Cardiac muscle cell (in vitro differentiated cells and primary cell): ENCODE measurements at regions not wholly inside any gene's neighbourhood (a gene's known extent, or its start where the extent isn't known, plus 50 kb on each side); places are given as distances from the start of the nearest gene placed in this dataset.
A peak's percentile ranks its signal among the peaks of the same experiment; 100 is the strongest.

Experiments
- DNase-seq, 2 donors: peaks; one replicate each; pipeline versions ENCODE4 v3.0.0 to v3.0.0-alpha.2; 2010 to 2017; ENCODE audit warnings: low read depth in 1 of 2, low spot score in 1 of 2
- H3K27ac ChIP-seq: fragments of 200-600 bp; sonication (generic); 2 replicates; pipeline ENCODE4 v1.5.1; 2016
- H3K27me3 ChIP-seq: fragments of 200-600 bp; sonication (generic); 2 replicates; pipeline ENCODE4 v1.6.0; 2016; ENCODE audit warnings: control low read depth
- H3K36me3 ChIP-seq: fragments of 200-600 bp; sonication (generic); 2 replicates; pipeline ENCODE4 v1.5.1; 2016; ENCODE audit warnings: control low read depth
- H3K4me1 ChIP-seq: fragments of 200-600 bp; sonication (generic); 2 replicates; pipeline ENCODE4 v1.8.1; 2017; ENCODE audit warnings: low read depth, mild to moderate bottlenecking, mixed run types
- H3K4me3 ChIP-seq: fragments of 200-600 bp; sonication (generic); 2 replicates; pipeline ENCODE4 v1.5.1; 2016; ENCODE audit warnings: mild to moderate bottlenecking
- H3K9me3 ChIP-seq: fragments of 200-600 bp; sonication (generic); 2 replicates; pipeline ENCODE4 v1.5.1; 2017; ENCODE audit warnings: low read depth, mild to moderate bottlenecking, control low read depth
- TF ChIP-seq, protein P1 (sequence below): IDR thresholded peaks from 2 replicates; pipeline ENCODE4 v1.5.1; 2012; ENCODE audit warnings: low read depth, mild to moderate bottlenecking, low read length

DNA sequence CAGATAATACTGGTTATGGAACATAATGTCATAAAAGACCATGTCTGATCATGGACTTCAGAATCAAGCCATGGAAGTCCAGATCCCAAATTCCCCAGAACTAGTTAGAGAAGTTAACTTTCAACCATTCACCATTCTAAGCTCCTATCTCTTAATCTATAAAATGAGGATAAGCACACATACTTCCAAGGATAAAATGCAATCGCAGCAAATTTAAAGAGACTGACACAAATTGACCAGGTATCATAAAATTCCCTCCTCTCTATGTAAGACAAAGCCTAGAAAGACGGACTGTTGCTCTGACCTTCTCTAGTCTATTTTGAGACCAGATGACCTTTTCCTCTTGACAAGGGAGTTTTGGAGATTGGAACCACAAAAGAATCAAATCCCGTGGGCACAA, 426.7 kb downstream of the PLPP3 start:
- TF ChIP-seq, protein P1, sequence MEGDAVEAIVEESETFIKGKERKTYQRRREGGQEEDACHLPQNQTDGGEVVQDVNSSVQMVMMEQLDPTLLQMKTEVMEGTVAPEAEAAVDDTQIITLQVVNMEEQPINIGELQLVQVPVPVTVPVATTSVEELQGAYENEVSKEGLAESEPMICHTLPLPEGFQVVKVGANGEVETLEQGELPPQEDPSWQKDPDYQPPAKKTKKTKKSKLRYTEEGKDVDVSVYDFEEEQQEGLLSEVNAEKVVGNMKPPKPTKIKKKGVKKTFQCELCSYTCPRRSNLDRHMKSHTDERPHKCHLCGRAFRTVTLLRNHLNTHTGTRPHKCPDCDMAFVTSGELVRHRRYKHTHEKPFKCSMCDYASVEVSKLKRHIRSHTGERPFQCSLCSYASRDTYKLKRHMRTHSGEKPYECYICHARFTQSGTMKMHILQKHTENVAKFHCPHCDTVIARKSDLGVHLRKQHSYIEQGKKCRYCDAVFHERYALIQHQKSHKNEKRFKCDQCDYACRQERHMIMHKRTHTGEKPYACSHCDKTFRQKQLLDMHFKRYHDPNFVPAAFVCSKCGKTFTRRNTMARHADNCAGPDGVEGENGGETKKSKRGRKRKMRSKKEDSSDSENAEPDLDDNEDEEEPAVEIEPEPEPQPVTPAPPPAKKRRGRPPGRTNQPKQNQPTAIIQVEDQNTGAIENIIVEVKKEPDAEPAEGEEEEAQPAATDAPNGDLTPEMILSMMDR, result no peak
- H3K27ac ChIP-seq, result no peak overlapping the region
- H3K36me3 ChIP-seq, result no peaks in the 10 kb centered on the region
- no peak for DNase-seq
- H3K4me1 ChIP-seq, result peaks cover 9% of the 10 kb centered on the region
- H3K4me3 ChIP-seq, result no peak overlapping the region
- no peaks in the 10 kb centered on the region for H3K9me3 ChIP-seq
- H3K27me3 ChIP-seq, result no peaks in the 10 kb centered on the region

DNA sequence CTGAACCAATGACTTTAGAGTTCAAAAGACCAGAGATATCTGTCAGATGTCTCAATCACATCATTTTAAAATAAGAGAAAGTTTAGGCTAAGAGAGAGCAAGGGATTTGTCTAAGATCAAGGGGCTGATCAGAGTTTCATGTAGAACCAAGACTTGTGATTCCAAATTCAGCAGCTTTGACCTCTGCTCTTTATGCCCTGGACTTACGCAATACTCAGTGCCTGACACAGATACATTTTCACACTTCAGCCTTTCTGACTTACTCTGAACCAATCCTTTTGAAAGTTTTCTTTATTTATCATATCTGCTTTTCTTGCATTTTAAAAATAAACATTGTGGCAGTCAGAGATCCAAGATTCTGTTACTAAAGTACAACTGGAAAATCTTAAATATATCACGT, 428.0 kb downstream of the PLPP3 start:
- DNase-seq, result no peak

DNA sequence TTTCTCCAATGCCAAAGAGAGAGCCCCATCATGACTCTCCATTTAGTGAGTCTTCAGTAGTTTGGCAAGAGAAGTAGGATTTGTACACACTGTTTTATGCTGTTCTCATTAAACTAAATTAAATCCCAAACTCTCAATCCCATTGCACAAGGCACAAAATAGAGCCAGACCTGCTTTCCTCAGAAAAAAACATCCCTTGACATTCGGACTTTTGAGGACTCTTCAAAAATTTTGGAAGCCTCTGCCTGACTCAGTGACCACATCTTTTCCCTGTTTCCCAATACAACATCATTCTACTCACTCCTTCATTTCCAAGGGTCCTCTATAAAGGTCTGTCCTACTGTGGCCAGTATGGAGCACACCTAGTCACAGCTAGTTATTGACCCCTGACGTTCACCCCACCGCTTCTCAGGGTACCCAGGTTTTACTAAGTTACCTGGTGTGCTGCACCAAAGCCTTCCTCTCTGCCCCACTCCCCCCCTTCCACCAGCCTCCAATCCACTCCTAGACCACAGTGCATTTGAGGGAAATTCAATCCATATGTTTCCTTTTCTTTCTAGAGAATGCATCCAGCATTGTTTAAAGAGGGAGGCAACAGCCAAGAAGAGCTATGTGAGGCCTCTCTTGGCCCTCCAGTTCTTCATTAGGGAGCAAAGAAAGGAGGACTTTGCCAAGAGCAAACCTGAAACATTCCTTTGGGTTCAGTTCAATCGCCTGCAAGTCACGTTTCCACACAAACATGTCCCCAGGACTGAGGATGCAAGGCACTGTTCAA, 428.7 kb downstream of the PLPP3 start:
- no peaks in the 10 kb centered on the region for H3K9me3 ChIP-seq
- H3K27me3 ChIP-seq, result no peaks in the 10 kb centered on the region
- H3K4me3 ChIP-seq, result no peak overlapping the region
- TF ChIP-seq, protein P1, result no peak
- no peaks in the 10 kb centered on the region for H3K36me3 ChIP-seq
- no peak overlapping the region for H3K27ac ChIP-seq
- no peak for DNase-seq
- H3K4me1 ChIP-seq, result peaks cover 9% of the 10 kb centered on the region

More for the DNA sequence above, 428.0 kb downstream of the PLPP3 start:
- Histone ChIP-seq H3K27me3 (no peaks in the 10 kb centered on the region), H3K27ac (no peak overlapping the region), H3K4me3 (no peak overlapping the region), H3K9me3 (no peaks in the 10 kb centered on the region), H3K4me1 (peaks cover 9% of the 10 kb centered on the region), H3K36me3 (no peaks in the 10 kb centered on the region)
- TF ChIP-seq, protein P1, result no peak

DNA sequence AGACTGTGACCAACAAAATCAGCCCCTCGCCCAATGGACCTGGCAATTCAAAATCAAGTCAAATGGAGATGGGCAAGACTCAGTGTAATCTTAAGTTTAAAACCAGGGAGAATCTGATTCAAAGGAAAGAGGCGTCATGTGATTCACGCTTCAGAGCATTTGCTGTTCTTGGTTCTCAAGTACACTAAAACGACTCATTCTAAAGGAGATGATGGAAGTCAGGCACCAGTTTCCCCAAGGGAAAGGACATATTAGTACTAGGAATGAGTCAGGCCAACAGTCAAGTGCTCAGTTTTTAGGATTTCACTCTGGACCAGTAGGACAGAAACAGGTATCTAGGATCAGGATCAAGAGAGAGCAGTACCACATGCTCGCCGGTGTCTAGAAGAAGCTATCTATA, 429.6 kb downstream of the PLPP3 start:
- Histone ChIP-seq H3K4me1 (peaks cover 9% of the 10 kb centered on the region), H3K9me3 (no peaks in the 10 kb centered on the region), H3K27me3 (no peaks in the 10 kb centered on the region), H3K36me3 (no peaks in the 10 kb centered on the region), H3K27ac (no peak overlapping the region), H3K4me3 (no peak overlapping the region)
- no peak for DNase-seq
- TF ChIP-seq, protein P1, result no peak

DNA sequence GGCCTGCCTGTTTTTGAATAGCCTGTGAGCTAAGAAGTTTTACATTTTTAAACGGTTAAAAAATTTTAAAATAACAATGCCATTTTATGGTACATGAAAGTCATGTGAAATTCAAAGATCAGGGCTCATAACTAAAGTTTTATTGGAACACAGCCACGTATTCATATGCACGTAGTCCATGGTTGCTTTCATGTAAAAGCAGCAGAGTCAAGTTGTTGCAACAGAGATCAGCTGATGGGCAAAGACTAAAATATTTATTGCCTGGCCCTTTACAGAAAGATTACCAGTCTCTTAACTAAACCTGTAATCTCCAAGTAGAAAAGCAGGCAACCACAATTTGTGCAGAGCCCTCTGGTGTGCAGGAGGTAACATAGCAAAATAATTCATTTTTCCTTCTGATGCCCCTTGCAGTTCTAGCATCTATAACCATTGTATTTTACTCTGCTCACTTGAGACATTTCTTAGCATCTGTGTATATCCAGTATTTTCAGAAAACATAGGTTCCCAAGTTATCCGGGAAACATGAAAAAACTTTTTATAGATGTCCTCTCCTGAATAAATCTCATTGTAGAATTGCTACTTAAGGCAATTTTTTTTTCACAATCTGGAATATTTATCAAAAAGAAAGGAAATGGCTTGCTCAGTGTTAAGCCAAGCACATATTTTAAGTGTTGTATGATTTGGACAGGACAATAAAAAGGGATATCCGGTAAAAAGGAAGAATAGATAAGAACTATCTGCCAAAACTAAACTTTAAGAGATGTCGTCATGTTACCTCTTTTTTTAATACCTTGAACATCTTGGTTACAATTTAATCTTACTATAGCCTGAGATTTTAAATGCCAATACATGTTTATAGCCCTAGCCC, 430.8 kb downstream of the PLPP3 start:
- Histone ChIP-seq H3K36me3 (no peaks in the 10 kb centered on the region), H3K9me3 (no peaks in the 10 kb centered on the region), H3K27me3 (no peaks in the 10 kb centered on the region), H3K4me3 (no peak overlapping the region), H3K27ac (no peak overlapping the region), H3K4me1 (peaks cover 9% of the 10 kb centered on the region)
- no peak for DNase-seq
- TF ChIP-seq, protein P1, result peak; percentile 2
